Common myeloid progenitor, CD34-positive (primary cell): ENCODE measurements at regions not wholly inside any gene's neighbourhood (a gene's known extent, or its start where the extent isn't known, plus 50 kb on each side); places are given as distances from the start of the nearest gene placed in this dataset.

Experiments
- CTCF ChIA-PET: fragments of 350-600 bp; sonication (Branson Sonifier 250); formaldehyde crosslinking; loops from one replicate; lab custom pipeline; 2021; ENCODE audit warnings: antibody characterized with exemption; lab: Charles Lee
- POLR2A ChIA-PET: fragments of 350-600 bp; sonication (Branson Sonifier 250); formaldehyde crosslinking; loops from one replicate; lab custom pipeline; 2021; ENCODE audit warnings: antibody characterized with exemption; lab: Charles Lee
- DNase-seq, 3 donors: peaks; one replicate each; pipeline versions ENCODE4 v3.0.0 to v3.0.0-alpha.2; 2013
- H3K27ac ChIP-seq, 2 experiments: 1 replicate in 1 of 2; 2 replicates in 1 of 2; pipeline ENCODE4 v1.7.0; 2013; ENCODE audit warnings: inconsistent platforms in 2 of 2, low read length in 2 of 2, mild to moderate bottlenecking in 2 of 2, low read depth in 1 of 2, moderate library complexity in 1 of 2; ENCODE audit not compliant: severe bottlenecking in 2 of 2, insufficient read depth in 1 of 2, poor library complexity in 1 of 2
- H3K27me3 ChIP-seq, 5 experiments: replicated peaks in 2 of 5; 1 replicate in 3 of 5; 2 replicates in 2 of 5; pipeline versions ENCODE4 v1.6.1 to v1.7.0; 2013; ENCODE audit warnings: low read length in 4 of 5, mild to moderate bottlenecking in 2 of 5, moderate library complexity in 2 of 5, inconsistent platforms in 1 of 5; ENCODE audit not compliant: insufficient read depth in 5 of 5, control insufficient read depth in 4 of 5
- H3K36me3 ChIP-seq, 4 experiments: 1 replicate in 2 of 4; 2 replicates in 2 of 4; pipeline versions ENCODE4 v1.6.1 to v1.7.0; 2013; ENCODE audit warnings: low read length in 3 of 4, control low read depth in 1 of 4, mild to moderate bottlenecking in 1 of 4; ENCODE audit not compliant: control insufficient read depth in 4 of 4, insufficient read depth in 4 of 4
- H3K4me1 ChIP-seq, 4 experiments: 1 replicate in 3 of 4; 2 replicates in 1 of 4; pipeline versions ENCODE4 v1.6.1 to v1.7.1; 2013; ENCODE audit warnings: low read length in 3 of 4, mild to moderate bottlenecking in 3 of 4, control low read depth in 1 of 4, inconsistent platforms in 1 of 4, moderate library complexity in 1 of 4; ENCODE audit not compliant: control insufficient read depth in 4 of 4, insufficient read depth in 4 of 4; ENCODE audit errors: control extremely low read depth in 1 of 4
- H3K4me3 ChIP-seq, 7 experiments: 1 replicate in 4 of 7; 2 replicates in 3 of 7; pipeline versions ENCODE4 v1.5.1 to v1.7.0; 2013; ENCODE audit warnings: mild to moderate bottlenecking in 7 of 7, low read length in 6 of 7, moderate library complexity in 6 of 7, inconsistent platforms in 2 of 7, low read depth in 2 of 7, control low read depth in 1 of 7; ENCODE audit not compliant: insufficient read depth in 4 of 7, control insufficient read depth in 1 of 7; ENCODE audit errors: extremely low read depth in 1 of 7
- H3K9me3 ChIP-seq, 5 experiments: 1 replicate in 4 of 5; 2 replicates in 1 of 5; pipeline versions ENCODE4 v1.6.1 to v1.7.1; 2013; ENCODE audit warnings: low read length in 4 of 5, mild to moderate bottlenecking in 2 of 5, inconsistent platforms in 1 of 5, low read depth in 1 of 5, moderate library complexity in 1 of 5; ENCODE audit not compliant: control insufficient read depth in 4 of 5, insufficient read depth in 2 of 5; ENCODE audit errors: control extremely low read depth in 1 of 5
- WGBS: methylation state at CpG from one replicate; pipeline ENCODE4 v1.1.5; 2013; ENCODE audit not compliant: insufficient coverage; 5-methylcytosine and 5-hydroxymethylcytosine counted together

DNA sequence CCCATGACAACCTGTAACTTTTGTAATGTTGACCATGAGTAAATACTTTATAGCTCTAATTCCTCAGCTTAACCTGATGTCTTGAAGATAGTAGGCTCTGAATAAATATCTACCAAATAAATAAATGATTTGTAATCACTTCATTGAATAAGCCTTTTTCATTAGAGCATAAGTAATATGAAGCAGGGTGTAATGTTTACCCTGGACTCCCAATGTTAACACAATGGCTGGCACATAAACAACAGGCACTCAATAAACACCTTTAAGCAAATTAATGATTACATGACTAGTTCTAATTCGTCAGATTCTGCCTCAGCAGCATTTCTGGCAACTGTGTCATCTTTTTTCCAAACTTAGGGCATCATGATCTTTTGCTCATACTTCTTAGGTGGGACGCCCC lies 396.3 kb downstream of the LIG4 start:
- CTCF ChIA-PET = no interaction called here
- no peak overlapping the region for H3K27ac ChIP-seq

DNA sequence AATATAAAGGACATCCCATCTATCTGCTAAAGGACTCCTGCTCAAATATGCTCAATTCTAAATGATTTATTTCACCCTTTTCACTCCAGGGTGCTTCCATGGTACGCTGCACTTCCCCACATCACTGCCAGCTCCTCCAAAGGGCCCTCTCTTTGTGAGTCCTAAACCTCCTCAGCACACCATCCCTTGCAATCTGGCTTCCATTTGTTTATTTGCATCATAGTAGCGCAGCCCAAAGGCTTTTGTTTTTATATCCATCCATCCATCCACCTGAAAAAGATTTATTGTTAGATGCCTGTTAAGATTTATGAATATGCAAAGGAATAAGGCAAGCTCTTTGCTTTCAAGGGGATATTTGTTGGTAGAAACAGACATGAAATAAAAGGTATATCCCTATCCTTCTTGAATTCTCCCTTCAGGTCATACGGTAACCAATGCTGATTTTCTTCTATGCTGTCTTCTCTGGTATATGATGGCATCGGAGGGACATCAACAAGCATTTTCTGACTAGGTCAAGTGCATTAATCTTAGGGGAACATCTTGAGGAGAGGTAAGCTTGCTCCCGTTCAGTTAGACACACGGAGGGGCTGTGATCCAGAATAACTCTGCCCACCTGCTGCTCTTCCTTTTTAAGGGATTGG lies 397.6 kb downstream of the LIG4 start:
- ChIA-PET POLR2A (no interaction called here), CTCF (no interaction called here)
- WGBS = 90% methylated on average over 5 of the region's 6 CpGs

More for the DNA sequence above, 396.3 kb downstream of the LIG4 start:
- no peaks in the 10 kb centered on the region for H3K4me1 ChIP-seq
- no peak overlapping the region for H3K4me3 ChIP-seq
- no peaks in the 10 kb centered on the region for H3K27me3 ChIP-seq
- no peak for DNase-seq
- 100% methylated on average over 1 of the region's 2 CpGs for WGBS
- POLR2A ChIA-PET = no interaction called here
- no peaks in the 10 kb centered on the region for H3K36me3 ChIP-seq
- no peaks in the 10 kb centered on the region for H3K9me3 ChIP-seq

DNA sequence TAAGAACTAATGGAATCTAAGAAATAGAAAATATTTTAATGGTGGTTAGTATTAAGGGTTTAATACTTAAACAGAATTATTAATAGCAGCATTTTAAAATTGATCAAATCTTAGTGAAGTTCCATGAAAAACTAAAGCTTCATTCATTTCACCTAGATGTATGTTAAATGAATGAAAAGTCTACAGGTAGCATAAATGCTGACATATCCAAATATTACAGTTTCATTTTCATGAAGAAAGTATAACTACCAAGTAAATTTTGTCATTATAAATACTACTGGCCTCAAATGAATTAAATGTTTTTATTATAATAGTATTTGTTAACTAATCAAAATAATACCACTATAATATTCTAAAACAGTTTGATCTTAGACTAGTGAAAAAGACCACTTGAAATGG lies 403.3 kb downstream of the LIG4 start:
- no peak overlapping the region for H3K4me3 ChIP-seq
- DNase-seq = no peak
- H3K9me3 ChIP-seq = no peaks in the 10 kb centered on the region
- H3K27ac ChIP-seq = no peak overlapping the region
- H3K27me3 ChIP-seq = no peaks in the 10 kb centered on the region
- ChIA-PET CTCF (no interaction called here), POLR2A (no interaction called here)
- H3K4me1 ChIP-seq = no peaks in the 10 kb centered on the region
- H3K36me3 ChIP-seq = no peaks in the 10 kb centered on the region

More for the DNA sequence above, 397.6 kb downstream of the LIG4 start:
- H3K4me3 ChIP-seq = no peak overlapping the region
- no peak overlapping the region for H3K27ac ChIP-seq
- no peaks in the 10 kb centered on the region for H3K9me3 ChIP-seq
- no peaks in the 10 kb centered on the region for H3K27me3 ChIP-seq
- no peaks in the 10 kb centered on the region for H3K36me3 ChIP-seq
- H3K4me1 ChIP-seq = no peaks in the 10 kb centered on the region
- DNase-seq = no peak

DNA sequence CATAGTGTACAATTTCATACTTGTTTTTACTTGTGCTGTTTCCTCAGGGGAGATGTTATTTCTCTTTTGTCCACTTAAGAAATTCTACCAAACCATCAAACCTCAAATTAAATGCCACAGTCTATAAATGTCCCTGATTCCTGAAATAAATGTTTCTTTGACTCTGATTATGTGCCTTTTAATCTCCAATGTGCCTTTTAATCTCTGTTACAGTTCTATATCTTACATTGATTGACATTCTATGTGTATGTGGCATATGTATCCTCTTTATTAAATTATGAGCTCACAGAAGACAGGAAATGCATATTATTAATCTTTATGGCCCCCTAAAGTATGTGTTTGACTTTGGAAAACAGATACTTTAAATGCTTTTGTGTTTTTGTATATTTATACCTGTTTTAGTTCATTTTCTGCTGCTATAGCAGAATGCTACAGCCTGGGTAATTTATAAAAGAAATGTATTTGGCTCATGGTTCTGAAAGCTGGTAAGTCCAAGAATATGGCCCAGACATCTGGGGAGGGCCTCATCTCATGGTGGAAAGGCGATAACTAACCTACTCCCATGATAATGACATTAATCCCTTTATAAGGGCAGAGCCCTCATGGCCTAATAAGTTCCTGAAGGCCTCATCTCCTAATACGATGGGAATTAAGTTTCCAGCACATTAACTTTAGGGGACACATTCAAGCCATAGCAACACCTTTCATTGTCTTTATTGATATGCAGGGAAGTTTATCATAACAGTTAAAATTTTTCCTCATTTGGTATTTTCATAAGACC lies 403.9 kb downstream of the LIG4 start:
- H3K9me3 ChIP-seq = no peaks in the 10 kb centered on the region
- DNase-seq = no peak
- H3K4me1 ChIP-seq = no peaks in the 10 kb centered on the region
- H3K4me3 ChIP-seq = no peak overlapping the region
- no peak overlapping the region for H3K27ac ChIP-seq
- H3K27me3 ChIP-seq = no peaks in the 10 kb centered on the region
- CTCF ChIA-PET = no interaction called here
- no peaks in the 10 kb centered on the region for H3K36me3 ChIP-seq
- POLR2A ChIA-PET = no interaction called here
- no CpG with 5 or more reads among the region's 2 CpGs for WGBS

DNA sequence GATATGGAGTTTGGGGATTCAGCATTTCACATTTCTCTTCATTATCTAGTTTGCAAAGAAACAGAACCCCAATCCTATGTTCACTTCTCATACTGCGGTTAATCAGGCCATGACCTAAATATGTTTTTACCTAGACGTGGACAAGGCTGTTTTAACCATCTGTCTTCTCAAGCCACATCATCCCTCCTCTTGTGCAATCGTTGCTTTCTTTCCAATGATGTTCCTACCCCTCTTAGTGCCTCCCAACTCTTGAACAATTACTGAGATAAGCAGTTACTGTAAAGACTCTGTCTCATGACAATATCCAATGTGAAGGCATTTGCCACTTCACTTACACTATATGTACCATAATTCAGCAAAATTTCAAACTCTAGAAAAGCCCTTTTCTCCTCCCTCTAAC lies 406.2 kb downstream of the LIG4 start:
- no peaks in the 10 kb centered on the region for H3K9me3 ChIP-seq
- no peak overlapping the region for H3K4me3 ChIP-seq
- no peaks in the 10 kb centered on the region for H3K27me3 ChIP-seq
- CTCF ChIA-PET = no interaction called here
- H3K4me1 ChIP-seq = no peaks in the 10 kb centered on the region
- DNase-seq = no peak
- POLR2A ChIA-PET = no interaction called here
- 95% methylated on average over 3 of the region's 3 CpGs for WGBS
- no peaks in the 10 kb centered on the region for H3K36me3 ChIP-seq
- H3K27ac ChIP-seq = no peak overlapping the region

DNA sequence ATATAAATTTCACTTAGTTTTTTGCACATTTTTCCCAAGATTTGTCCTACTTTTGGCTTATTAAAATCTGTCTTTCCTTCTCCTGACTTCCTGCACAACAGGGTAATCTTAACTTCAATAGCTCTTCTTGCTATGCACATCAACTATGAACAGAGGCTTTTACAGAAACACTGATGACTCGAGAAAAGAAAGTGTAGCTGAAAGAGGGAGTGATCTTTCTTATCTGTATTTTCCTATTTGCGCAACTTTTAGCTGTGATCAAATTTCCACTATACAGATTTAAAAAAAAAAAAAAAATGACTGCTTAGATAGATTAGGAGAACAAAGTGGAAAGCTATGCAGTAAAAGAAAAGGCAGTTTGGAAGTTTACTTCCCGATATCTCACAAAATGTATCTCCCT lies 406.9 kb downstream of the LIG4 start:
- Histone ChIP-seq H3K9me3 (no peaks in the 10 kb centered on the region), H3K27ac (no peak overlapping the region), H3K4me1 (no peaks in the 10 kb centered on the region), H3K4me3 (no peak overlapping the region), H3K36me3 (no peaks in the 10 kb centered on the region), H3K27me3 (no peaks in the 10 kb centered on the region)
- DNase-seq = no peak
- no CpG with 5 or more reads among the region's 3 CpGs for WGBS
- CTCF ChIA-PET = no interaction called here
- POLR2A ChIA-PET = no interaction called here

DNA sequence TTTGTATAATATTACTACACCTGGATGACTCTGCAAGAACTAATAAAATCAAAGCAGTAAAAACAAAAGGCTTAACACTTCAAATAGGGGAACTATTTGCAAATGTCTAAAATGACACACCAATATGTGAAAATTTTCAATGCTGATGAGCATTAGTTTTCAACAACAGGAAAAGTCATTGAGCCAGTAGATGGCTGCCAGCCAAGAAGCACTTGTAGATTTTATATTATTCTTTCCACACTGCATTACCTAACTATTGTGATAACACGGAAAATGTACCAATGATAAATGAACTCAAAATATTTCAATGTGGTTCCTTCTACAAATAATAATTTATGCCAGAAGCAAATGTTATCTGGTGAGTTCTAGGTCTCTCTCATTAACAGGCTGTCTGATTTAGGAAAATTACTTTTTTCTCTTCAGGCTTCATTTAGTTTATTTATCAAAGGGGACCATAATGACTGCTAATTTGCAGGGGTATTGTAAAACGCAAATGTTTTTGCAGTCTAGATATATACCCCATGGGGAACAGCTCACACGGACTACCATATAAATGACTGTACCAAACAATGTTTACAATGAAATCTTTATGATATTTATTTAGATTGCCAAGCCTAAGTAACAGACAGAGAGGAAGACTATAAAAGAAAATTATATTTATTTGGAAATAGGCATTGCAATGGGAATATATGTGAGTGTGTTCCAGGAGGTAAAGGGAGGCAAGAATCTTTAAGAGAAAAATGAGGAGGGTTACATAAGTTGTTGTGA lies 407.8 kb downstream of the LIG4 start:
- CTCF ChIA-PET = no interaction called here
- no peak overlapping the region for H3K27ac ChIP-seq
- WGBS = no CpG with 5 or more reads among the region's 3 CpGs
- POLR2A ChIA-PET = no interaction called here
- no peaks in the 10 kb centered on the region for H3K36me3 ChIP-seq
- H3K27me3 ChIP-seq = no peaks in the 10 kb centered on the region
- H3K9me3 ChIP-seq = no peaks in the 10 kb centered on the region
- no peaks in the 10 kb centered on the region for H3K4me1 ChIP-seq
- H3K4me3 ChIP-seq = no peak overlapping the region
- DNase-seq = no peak
